NCI-H69 (cell line): ENCODE measurements at regions not wholly inside any gene's neighbourhood (a gene's known extent, or its start where the extent isn't known, plus 50 kb on each side); places are given as distances from the start of the nearest gene placed in this dataset.
A peak's percentile ranks its signal among the peaks of the same experiment; 100 is the strongest.

Experiments used
- DNase-seq: peaks from one replicate; lab custom pipeline; 2025; lab: John Stamatoyannopoulos, UW

DNA sequence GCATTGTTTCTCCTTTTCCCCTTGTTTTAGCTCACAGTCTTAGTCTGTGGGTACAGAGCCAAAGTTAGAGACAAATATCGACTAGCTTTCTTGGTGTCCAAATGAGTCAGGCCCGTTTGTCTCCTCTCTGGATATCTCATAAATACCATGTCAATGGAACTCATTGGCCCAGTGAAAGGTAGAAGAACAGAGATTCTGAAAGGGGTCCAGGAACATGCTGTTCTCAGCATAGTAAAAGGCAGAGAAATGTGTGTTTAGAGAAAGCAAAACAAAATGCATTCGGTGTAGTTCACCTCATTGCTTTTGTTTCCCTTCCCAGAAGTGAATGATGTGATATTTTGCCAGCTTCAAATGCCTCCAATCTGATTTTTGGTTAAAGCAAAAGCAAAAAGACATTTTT, 238.6 kb upstream of the SLC8A1 start:
- DNase-seq = no peak

DNA sequence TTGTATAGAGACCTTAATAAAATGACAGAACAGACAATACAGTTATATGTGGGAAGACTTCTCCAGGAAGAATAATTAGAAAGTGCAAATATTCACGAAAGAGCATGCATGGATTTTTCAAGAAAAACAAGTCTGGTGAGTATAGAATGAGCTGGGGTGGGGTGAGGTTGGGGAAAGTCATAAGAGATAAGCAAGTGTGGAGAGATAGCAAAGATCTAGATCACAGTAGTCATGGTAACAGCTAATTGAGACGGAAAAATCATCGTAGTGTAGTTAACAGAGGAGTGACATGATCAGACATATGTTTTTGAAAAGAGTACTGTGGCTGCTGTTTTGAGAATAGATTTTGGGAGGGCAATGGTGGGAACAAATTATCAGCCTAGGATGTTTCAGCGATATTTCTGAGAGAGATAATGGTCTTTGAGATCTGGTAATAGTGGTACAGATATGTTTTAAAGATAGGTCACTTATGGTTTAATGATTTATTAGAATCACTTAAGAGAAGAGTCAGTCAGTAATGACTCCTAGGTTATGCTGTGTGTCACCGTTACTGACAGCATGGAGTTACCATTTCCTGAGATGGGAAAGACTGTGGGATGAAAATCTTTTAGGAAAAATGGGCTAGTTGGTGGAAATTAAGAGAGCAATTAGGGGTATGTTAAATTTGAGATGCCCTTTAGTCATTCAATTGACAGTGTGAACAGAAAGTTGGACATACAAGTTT, 248.5 kb upstream of the SLC8A1 start:
- no peak for DNase-seq

DNA sequence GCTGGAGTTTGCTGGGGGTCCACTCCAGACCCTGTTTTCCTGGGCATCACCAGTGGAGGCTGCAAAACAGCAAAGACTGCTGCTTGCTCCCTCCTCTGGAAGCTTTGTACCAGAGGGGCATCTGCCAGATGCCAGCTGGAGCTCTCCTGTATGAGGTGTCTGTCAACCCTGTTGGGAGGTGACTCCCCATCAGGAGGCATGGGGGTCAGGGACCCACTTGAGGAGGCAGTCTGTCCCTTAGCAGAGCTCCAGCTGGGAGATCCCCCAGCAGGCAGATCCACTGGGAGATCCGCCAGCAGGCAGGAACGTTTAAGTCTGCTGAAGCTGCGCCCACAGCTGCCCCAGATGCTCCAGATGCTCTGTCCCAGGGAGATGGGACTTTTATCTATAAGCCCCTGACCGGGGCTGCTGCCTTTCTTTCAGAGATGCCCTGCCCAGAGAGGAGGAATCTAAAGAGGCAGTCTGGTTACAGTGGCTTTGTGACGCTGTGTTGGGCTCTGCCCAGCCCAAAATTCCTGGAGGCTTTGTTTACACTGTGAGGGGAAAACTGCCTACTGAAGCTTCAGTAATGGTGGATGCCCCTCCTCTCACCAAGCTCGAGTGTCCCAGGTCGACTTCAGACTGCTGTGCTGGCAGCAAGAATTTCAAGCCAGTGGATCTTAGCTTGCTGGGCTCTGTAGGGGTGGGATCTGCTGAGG, 260.5 kb upstream of the SLC8A1 start:
- DNase-seq = peak; percentile 4

DNA sequence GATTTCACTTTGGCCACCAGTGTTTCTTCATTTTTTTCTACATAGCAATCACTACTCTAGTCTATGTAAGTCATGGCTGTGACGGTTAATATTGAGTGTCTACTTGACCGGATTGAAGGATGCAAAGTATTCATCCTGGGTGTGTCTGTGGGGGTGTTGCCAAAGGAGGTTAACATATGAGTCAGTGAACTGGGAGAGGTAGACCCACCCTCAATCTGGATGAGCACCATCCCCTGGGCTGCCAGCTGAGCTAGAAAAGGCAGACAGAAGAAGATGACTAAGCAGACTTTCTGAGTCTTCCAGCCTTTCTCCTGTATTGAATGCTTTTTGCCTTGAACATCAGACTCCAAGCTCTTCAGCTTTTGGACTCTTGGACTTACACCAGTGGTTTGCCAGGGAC, 265.0 kb upstream of the SLC8A1 start:
- no peak for DNase-seq

DNA sequence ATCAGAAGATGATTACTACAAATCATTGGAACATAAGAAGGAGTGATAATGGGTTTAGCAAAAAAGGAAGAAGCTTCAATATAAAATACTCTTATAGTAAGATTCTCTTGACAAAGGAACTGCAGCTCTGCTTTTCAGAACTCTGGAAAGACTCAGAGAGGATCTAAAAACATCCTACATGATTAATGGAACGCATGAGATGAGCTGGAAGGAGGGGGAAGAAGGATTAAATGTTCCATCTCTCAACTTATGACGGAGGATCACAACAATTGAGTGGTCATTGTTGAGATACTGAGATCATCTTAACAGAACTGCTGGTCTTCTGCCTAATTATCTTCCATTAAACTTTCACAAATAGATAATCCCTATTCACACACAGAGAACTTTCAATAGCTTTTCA, 267.5 kb upstream of the SLC8A1 start:
- DNase-seq = no peak

DNA sequence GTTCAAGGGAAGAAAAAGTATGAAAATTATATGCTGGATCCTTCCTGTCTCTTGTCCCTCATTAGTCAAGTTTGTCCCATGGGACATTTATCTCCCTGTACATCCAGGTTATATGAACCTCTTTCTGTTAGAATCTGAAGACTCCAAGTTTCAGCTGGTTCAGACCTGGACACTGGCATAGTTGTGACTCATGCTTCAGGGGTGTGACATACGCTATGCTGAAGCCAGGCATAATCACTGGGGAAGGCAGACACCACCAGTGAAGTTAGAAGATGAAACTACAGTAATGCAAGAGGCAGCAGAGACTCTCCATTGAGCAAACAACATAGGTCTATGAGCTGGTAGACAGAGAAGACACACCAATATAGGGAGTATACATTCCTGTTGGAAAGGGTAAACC, 269.7 kb upstream of the SLC8A1 start:
- DNase-seq = no peak

DNA sequence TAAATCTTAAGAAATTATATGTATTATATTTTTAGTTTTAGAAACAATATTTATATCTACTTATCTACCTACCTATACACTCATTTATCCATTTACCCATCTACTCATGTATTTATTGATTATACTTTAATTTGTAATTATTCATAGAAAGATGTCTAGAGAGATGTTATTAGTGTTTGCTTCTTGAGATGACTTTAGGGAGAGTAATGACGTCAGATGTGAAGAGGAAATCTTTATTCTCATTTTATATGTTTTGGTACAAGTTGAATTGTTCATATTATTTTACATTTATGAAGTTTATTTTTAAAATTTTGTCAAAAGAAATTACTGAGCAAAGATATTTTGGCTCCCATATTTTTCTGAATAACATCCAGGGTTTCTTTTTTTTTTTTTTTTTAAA, 271.3 kb upstream of the SLC8A1 start:
- DNase-seq = no peak

DNA sequence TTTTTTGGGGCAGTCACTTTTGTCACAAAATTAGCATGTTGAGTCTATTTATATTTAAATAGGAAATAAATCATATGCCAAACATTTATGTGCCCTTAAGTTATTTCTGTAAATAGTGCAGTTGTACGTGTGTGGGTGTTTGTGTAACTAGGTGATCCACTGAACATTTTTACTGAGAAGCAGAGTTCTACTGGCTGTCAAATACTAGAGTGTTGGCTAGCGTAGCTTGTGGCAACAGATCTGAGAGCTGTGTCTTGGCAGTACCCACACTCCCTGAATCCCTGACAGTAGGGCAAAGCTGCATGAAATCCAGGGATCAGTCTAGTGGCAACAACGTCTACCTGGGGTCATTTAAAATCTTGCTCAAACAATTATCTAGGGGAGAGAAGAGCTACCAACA, 273.1 kb upstream of the SLC8A1 start:
- no peak for DNase-seq

DNA sequence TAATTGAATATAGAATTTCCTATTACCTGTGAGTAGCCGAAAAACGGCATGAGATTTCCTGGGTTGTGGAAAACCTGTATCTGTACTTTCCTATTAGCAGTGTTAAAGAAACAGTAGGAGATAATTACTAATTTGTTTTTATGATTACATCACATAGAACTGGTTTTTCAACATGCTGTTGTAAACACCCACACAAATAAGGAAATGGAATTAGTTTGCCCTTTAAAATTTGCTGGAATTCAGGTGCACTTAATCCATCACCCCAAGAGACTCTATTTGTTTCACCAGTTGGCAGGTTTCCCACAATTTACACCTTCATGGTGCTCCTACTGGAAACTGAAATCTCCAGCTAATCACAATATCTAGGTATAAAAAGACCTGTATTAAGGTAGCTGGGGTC, 274.1 kb upstream of the SLC8A1 start:
- peak; percentile 3 for DNase-seq

DNA sequence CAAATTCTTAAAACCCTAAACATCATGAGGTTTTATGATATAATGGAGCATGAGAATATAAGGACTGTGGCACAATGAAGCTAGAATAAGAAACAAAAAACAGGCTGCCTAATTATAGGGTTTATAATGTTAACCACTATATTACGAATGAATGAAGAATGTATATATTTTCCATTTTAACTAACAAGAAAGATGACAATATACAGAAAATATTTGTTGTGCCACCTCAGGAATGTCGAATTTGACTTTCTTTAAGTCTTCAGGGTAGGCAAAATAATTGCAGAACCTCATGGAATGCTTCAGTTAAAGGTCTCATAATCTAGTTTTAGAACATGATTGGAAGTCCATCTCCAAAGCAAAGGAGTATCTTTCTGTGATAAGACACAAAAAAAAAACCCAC, 282.9 kb upstream of the SLC8A1 start:
- no peak for DNase-seq

DNA sequence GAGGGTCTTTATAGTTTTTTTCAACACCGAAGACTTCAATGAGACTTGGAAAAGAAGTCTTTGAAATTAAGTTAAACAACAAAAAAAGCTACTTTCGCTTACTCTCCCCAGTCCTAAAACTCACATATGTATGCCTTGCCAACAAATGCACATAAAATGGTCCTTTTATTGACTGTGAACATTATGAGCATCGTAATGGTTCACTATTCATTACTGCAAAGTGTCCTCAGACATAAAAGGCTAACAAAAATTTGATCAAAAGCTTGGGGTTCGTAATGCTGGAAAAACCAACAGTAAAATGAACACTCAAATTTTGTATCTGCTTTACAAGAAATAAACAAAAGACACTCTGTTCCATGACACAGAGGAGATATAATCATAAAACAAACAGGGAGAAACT, 285.3 kb upstream of the SLC8A1 start:
- DNase-seq = no peak

DNA sequence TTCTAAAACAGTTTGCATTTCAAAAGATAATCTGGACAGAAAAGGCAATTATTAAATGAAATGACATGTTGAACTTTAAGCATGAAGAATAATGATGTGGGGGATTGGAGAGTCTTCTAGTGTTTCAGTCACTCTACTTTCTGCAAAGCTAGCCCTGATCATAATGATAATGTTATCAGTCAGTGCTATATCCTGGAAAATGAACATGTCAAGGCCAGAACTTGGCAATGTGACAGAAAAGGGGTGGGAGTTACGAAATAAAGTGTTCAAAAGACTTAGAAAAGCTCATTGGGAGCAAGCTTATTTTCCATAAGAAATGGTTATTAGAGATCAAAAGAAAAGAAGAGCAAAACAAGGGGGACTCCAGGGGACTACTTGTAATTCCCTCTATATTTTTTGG, 288.5 kb upstream of the SLC8A1 start:
- no peak for DNase-seq

DNA sequence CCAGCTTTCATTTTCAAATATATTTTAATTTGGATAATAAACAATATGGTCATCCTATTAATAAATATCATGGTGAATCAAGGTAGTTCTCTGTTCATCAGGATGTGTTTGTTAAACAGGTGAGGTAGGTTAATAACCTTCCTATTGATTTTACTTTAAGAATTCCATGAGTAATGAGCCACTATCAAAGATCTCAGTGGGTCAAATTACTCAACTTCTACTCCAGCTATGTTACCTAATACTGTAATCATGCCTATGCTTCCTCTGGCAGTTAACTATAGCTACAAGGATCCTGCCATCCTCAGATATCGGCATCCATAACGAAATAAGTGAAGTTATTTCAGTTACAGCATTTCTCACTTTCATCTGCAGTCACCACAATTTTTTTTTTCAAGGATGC, 289.6 kb upstream of the SLC8A1 start:
- no peak for DNase-seq

DNA sequence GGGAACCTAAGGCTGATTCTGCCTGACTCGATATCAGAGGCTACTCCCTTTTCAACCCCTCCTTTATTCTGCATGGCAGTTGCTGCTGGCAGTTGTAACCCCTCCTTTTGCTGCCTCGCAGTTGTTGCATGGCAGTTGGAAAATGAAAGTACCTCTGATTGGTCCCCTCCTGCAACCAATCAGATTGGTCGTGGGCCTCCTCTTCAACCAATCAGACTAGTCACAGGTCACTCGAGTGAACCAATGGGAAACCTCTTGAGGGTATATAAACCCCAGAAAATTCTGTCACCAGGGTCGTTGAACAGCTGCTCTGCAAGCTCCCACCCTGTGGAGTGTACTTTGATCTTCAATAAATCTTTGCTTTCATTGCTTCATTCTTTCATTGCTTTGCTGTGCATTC, 294.3 kb upstream of the SLC8A1 start:
- peak; percentile 13 for DNase-seq

DNA sequence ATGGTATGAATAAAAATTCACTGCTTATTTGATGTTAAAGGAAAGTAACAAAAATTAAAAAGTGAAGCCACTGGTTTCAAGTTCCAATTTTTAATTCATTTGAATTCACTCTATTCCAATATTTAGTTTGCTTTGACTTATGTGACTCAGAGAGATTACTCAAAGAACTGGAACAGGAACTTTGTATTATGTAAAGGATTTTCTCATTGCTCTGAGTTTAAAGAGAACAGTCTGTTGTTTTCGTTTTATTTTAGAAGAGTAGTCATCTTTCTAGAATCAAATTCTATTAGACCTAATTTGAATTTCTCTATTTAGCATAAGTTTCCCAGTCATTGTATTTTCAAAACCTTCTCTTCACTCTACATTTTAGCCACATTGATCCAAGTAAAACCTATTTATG, 300.1 kb upstream of the SLC8A1 start:
- no peak for DNase-seq

DNA sequence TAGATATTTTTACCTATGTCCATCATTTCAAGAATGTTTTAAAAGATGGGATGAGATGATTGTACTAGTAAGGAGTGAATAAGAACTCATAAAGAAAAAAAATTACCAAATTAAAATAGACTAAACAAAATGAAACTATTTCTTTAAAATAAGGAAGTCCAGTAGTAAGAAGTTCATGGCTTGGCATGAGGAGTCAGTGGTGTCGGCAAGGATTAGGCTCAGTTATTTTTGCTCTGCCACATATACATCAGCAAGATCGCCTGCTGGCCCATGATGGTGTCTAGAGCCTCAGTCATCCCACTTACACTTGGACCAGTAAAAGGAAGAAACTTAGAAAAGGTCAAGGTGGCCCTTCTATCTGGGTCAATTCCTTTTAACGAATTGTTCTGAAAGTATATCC, 300.9 kb upstream of the SLC8A1 start:
- no peak for DNase-seq

DNA sequence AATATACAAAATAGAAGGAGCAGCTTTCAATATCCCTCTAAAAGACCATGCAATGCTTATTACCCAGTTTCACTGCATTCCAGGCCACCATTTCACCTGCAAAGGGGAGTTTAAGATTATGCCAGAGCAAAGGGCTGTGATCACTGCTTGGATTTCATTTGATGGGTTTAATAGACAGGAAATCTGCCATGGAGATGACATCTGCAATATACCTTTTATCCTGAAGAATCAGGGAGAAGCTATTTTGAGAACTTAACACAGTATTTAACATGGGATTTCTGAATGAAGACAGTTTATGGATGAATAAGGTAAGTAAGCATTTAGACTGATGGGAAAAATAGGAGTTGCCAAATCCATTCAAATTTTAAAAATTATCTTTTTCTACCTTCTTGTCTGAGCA, 303.0 kb upstream of the SLC8A1 start:
- DNase-seq = no peak

DNA sequence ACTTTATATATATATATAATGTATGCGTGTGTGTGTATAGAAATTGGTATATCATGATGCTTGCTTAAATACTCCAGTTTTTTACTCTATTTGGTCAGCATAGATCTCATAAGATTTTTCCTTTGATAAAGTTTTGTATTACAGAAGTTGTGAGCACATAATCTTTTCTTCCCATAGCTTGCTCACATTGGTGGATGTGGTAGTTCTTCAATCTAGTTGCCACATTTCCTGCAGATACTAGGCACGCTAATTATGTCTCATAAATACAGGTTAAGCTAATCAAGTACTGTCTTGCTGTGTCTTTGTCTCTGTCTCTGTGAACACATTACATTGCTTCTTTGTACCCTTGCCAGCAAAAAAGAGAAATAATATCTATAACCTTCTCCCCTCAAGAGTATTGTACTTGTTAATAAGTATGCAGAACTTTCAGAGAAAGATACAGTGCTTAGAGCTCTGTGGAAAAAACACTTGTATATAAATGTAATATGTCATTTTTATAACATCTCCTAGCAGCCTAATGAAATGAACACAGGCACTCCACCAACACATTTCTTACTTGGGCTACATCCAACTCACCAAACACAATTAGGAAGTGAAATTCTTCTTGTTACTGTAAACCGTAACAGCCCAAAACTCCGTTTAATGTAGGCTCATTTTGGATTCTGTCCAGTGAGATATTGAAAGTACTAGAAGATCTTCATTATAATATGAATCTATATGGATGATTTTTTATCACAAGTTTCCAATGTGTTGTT, 306.7 kb upstream of the SLC8A1 start:
- peak; percentile 84 for DNase-seq

DNA sequence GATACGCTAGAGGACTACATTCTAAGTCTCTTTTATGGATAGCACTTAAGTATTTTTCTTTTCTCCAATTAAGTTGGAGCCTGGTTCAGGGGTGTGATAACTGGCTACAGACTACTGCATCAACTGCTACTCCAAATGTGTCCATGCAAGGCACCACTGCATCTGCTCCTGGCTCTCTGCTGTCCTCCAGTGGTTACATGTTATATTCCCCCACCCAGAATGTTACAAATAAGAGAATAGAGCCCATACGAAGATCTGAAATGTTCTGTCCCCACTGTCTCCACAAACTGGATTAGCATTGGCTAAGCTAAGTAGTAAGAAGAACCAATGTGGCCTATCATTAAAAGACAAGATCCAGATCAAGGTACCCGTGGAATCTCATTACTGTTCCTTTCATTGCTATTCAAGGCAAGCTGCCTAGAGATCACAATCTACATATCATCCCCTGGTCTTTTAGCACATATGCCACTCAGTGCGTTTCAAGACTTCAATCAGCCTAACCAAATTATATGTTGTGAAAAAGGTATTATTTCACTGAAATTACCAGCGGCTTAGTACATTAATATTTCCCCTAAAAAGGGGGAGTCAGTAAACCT, 308.3 kb upstream of the SLC8A1 start:
- DNase-seq = peak; percentile 77

DNA sequence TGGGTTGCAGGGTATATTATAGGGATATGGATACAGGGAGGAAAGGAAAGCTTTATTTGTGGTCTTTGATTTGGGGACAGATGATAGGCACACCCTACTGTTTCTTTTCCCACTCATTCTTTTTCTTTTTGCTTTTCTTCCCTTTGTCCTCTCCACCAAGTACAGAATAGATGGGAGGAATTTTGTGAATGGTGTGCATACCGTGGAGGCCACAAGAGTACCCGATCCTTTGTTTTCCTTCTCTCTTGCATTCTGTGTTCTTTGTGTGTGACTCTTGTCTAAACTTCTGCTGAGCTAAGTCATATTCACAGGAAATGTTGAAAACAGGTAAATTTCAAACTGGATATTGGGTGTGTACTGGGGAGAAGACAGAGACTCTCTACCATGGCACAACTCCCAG, 321.4 kb upstream of the SLC8A1 start:
- no peak for DNase-seq

DNA sequence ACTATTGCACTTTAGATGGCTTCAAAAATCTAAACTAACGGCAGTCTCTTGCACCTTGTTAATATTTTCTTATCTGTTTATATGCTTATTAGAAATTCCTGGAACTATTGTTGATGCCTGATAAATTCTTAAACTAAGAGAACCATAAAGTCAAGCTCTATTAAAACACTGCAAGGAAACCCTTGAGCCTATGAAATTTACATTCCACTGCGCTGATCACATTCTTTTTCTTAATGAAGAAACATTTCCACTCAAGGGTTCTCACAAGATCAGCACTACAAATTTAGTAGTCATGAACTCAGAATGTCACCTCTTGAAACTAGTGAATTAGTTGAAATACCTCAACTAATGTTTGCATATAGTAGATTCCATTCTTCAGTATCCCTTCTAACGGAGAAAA, 331.8 kb upstream of the SLC8A1 start:
- DNase-seq = no peak

DNA sequence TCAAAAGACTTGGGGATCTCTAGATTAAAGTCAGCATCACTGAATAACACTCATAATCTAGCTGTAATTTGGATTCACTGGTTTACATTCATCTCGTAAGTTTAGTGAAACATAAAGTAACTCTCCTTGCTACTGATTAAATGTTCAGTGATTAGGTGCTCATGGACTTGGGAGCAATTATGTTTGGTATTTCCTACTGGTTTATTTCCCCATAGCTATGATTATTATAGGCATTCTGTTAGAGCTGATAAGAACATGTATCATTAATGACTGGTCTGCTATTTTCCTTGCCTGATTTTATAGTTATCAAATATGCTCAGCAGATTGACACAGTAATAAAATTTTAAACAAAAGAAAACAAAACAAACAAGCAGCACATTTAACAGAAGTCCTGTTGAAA, 334.7 kb upstream of the SLC8A1 start:
- peak; percentile 34 for DNase-seq

DNA sequence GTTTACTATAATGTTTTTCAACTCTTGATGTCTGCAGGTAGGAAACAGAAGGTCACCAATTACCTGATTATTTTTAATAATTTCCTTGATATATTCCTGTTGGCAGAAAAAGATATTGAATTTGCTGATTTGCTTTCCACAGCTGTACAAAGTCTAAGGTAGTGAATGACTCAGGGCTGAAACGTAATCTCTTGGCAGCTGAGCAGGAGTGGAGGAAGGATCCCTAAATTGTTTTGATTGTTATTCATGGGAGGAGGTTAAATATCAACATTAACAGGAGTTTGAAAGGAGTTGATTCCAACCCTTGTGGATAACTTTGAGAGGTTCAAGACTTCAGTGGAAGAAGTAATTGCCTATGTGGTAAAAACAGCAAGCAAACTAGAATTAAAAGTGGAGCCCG, 345.2 kb upstream of the SLC8A1 start:
- peak; percentile 50 for DNase-seq
